Activated T-helper 9 cell treated with anti-CD3 and anti-CD28 coated beads, Interleukin-2, amount 50 U/mL, for 16 hours (primary cell): ENCODE measurements at regions not wholly inside any gene's neighbourhood (a gene's known extent, or its start where the extent isn't known, plus 50 kb on each side); places are given as distances from the start of the nearest gene placed in this dataset.

ENCODE experiments used
- DNase-seq: peaks from one replicate; pipeline ENCODE4 v3.0.0-alpha.2; 2020; ENCODE audit warnings: low read depth

DNA sequence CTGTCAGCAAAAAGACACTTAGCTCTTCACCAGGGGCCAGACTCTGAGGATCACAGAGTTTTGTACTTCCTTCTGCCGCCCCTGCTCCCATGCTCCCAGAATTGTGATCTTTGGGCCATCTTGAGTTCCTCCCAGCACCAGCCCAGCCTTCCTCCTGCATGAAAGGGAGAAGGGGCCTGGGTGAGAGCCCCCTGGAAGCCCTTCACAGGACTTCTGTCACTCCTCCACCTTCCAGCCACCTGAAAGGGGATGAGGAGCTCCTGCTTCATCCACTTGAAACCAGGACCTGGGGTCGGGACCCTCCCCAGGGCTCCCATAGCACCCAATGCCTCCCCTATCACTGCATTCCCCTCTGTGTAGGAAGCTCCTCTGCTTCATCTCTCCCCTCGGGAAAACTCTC is 174.2 kb downstream of the BUD13 start:
- no peak for DNase-seq

DNA sequence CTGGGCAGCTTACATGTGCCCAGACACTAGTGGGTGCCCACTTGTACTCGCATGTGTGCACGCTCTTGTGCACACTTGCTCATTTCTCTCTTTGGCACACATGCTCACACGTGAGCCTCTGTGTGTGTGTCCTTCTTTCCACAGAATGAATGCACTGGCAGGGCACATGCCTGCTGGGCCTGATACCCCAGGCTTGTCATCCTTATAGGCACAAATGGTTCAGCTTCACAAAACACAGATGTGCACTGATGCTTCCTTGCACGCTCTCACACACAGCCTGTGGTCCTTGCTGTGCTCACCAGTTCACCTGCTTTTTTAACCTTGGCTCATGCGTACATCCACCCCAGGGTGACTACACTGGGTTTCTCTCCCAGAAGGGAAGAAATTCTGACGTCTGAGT is 174.8 kb downstream of the BUD13 start:
- no peak for DNase-seq

- DNase-seq = no peak
These were observed 176.2 kb downstream of the BUD13 start for GRCh38 chr11:116596346-116597260.

DNA sequence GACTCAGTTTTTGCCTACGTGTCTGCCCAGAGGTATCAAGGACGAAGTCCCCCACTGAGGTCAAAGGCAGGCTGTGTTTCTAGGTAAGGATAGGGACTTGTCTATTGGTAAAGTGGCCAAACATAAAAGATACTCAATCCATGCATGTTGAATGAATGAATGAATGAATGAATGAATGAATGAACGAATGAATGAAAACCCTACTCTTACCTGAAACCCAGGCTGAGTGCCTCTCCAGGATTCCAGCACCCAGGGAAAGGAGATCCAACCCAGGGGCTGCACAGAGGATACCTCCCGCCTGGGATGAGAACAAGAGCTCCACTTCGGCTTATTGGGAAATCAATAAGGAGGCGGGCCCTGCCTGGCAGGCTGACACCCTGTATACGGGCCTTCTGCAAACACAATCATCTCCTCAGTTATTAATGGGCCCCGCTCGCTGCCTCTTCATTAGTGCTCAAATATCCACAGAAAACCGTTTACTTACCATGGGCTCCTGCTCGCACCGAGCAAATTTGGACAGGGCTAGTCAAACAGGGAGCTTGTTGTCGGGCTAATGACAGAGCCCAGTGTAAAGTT is 177.4 kb downstream of the BUD13 start:
- no peak for DNase-seq

GRCh38 chr11:116590844-116591570 is 181.8 kb downstream of the BUD13 start:
- DNase-seq = no peak

GRCh38 chr11:116589402-116589801 is 183.4 kb downstream of the BUD13 start:
- DNase-seq = no peak

DNA sequence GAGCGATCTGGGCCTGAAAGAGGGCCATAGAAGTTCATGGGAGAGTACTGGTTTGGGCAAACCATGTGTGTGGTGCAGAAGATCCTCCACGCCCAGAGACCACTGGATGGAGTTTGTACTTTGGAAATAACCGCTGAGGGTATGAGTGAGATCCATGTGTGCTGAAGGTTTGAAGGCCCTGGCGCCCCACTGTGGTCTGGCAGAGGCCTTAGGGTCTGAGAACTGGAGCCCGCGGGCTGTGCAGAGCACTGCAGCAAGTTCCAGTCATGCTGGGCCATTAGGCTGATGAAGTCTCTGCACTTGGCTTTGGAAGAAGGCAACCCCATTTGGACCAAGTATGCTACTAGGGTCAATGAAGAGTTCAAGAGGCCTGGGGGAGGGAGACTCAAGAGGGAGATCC is 186.4 kb downstream of the BUD13 start:
- DNase-seq = no peak

DNA sequence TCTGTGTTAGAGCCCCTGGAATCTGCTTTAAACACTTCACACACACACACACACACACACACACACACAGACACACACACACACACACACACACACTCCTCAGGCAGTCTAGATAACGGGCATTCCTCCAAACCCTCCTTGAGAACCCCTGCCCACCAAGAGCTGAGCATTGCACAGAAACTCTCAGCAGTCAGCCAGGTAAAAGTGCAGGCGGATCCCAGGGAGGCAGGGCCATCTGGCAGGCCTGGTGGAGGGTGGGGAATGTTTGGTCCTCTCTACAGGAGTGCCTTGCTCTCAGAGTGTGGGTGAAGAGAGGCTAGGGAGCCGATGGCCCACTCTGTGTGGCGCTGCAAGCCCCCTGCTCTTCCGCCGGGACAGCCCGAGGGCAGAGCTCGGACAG is 190.2 kb downstream of the BUD13 start:
- DNase-seq = no peak

DNA sequence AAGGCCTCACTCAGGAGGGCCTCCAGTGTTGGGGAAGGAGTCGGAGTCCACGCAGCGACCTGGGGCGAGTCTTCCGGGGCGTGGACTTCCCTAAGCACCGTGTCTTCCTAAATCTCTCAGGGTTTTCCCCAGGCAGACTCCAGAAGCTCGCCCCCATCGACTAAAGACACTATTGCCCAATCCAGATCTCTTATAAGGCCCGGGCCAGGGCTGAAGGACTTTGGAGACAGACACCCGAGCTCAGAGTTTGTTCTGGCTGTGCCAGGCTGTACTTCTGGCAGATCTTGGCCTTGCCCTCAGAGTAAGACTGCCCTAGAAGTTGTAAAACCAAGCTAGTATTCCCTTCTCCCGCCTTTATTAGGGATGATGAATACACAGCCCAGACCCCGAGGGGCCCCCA is 191.4 kb downstream of the BUD13 start:
- DNase-seq = no peak

DNA sequence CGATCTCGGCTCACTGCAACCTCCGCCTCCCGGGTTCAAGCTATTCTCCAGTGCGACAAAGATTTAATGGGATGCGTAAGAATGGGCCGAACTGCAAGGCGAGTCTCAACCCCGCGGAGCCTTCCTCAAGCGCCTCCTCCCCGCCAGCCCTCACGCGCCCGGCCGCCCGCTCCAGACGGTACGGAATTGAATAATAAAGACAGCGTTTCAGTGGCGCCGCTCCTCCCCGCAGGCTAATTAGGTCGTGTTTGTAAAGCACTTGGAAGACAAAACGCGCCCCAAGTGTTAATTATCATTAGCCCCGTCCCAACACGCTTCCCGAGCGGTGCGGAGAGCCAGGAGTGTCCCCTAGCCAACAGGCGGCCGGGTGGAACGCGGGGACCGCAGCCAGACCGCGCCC is 192.0 kb downstream of the BUD13 start:
- DNase-seq = no peak

DNA sequence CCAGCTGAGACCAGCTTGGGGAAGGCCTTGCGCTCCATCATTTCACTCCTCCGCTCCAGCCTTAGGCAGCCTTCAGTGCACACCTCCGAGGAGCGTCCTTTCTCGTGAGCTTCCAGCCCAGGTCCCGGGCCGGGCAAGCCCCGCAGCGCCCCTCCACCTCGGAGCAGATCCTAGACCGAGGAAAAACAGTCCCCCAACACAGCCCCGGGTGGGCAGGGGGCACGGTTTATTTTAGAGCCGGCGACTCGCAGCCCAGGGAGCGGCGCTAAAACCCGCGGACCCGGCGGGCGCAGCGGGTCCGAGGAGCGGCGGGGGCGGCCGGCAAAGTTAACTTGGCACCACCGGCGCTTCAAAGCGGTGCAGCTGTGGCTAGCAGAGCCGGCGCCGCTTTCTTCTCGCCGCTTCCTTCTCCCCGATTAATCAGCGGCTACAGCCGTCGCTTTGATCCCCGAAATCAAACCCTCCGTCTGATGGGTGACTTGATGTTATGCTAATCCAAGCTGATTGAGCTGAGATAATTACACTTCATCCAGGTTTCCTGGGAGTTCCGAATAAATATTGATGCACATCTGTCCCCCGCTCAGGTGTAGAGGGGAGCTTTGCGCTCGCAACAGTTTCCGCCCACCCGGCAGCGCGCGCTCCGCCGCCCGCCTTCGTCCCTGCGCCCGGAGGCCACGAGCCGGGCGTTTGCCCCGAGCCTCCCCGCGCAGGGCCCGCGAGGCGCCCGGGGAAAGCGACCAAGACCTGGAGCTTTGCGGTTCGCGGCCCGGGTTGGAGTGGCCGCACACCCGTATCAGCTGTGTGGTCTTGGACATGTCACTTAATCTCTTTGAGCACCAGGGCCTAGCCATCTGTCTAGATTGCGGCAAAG is 192.7 kb downstream of the BUD13 start:
- DNase-seq = no peak

DNA sequence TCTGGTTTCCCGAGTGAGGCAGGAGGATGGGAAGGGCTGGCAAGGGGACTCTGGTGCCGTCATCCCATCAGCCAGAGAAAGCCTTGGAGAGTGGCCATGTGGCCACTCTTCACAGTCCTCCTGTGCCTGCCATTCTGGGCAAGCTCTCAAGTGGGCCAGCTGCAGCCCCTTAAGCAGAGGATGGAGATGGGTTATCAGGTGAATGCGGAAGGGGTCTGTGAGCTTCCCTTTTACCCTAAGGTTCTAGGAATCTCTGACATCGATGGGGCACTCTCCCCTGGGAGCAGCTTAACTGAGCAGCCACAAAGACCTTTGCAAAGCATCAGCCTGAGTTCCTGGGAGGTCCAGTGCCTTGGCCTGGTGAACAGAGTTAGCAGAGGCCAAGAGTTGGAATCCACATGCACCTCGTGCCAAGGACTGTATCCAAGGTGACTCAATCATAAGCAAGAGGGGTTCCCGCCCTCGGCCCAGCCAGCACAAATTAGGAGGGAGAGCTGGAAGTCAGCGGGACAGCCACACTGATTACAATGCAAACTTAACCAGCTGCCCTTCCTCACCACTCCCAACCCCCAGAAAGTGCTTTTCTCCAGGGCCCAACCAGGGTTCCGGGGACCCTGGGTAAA is 193.6 kb downstream of the BUD13 start:
- no peak for DNase-seq

- no peak for DNase-seq
These were observed 194.8 kb downstream of the BUD13 start for GRCh38 chr11:116577956-116578355.

GRCh38 chr11:116577273-116577672 is 195.5 kb downstream of the BUD13 start:
- no peak for DNase-seq

DNA sequence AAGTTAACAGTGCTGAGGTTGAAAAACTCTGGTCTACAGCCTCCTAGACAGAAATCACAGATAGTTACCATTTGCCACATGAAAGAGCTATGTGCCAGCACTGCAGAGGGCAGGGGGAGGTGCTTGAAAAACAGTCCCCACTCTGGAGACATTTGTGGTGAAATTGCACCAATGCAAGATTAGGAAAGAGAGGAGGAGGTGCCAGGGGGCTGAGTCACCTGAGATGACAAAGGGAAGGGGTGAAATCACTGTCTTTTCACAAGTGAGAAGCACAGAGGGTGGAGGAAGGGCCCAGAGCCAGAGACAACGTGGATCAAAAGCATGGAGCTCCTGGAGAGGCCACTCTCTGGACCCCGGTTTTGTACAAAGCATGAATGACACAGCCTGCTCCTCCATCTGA is 196.3 kb downstream of the BUD13 start:
- no peak for DNase-seq

- DNase-seq = no peak
These were observed 205.0 kb downstream of the BUD13 start for GRCh38 chr11:116567721-116568242.

GRCh38 chr11:116563712-116564047 is 209.1 kb downstream of the BUD13 start:
- DNase-seq = no peak

DNA sequence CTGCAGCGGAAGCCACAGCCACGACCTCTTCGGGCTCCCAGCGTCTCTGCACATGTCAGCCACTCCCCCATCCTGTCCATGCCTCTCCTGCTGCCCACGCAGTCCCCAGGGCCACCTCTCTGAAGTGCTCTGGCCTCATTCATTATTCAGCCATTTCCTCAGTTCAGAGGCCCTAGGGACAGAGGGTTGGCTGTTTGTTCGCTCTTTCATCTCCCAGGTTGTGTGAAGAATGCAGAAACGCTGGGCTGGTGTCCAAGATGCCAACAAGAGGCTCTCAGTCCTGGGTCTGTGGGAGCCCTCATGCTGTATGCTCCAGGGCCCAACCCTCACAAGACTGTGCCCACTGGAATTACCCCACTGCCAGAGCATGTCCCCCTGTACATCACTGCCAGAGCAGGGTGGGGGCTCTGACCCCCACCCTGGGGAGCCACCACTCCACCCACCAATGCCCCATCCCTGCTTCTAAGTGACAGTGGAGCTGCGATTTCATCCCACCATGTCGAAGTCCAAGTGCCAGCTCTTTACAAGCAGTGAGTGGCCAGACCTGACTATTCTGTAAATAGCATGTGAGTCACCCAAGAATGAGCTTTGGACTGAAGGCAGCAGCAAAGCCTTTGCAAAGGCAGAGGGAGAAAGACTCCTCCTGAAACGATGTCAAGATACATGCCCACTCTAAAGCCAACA is 209.6 kb downstream of the BUD13 start:
- no peak for DNase-seq

DNA sequence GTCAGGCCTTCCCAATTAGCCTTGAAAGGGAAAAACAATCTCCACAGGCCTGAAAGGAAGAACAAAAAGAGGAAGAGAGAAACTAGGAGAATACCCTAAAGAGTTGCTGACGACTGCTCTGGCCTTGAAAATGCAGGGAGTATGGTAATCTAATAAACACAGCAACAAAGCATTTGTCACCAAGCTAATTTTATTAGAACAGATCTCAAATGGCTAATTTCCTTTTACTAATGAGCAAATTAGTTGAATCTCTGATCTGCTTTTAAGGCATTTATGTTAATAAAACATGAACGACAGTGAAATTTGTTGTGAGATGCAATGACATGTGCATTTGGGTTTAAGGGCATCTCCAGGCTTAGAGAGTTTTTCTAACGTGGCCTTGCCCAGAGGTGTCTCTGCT is 212.2 kb downstream of the BUD13 start:
- no peak for DNase-seq

GRCh38 chr11:116558504-116559211 is 214.1 kb downstream of the BUD13 start:
- no peak for DNase-seq
